HCT116 (cell line): ENCODE measurements at regions not wholly inside any gene's neighbourhood (a gene's known extent, or its start where the extent isn't known, plus 50 kb on each side); places are given as distances from the start of the nearest gene placed in this dataset.
"Not testable (repeated sequence)": the region's sequence is repeated elsewhere in the genome, so short reads cannot be mapped to it uniquely, and the experiment has no call there.

Experiments used
- ATAC-seq: fragments of 200-7000 bp; cut with Tn5 transposase; 2 replicates; pipeline ENCODE4 v1.9.1; 2020; ENCODE audit warnings: mild to moderate bottlenecking, moderate library complexity
- BruUV-seq: library from RNA; stranded (reverse); fragments of 400-500 nt; replicated peaks from 2 replicates; lab custom pipeline; 2021; lab: Mats Ljungman, UMichigan
- CTCF ChIA-PET: fragments of 300-600 bp; sonication (Branson Sonifier 250); formaldehyde crosslinking; loops from one replicate; lab custom pipeline; 2021; ENCODE audit warnings: antibody characterized with exemption; lab: Charles Lee
- POLR2A ChIA-PET: fragments of 300-600, 350-600 bp; sonication (Branson Sonifier 250); formaldehyde crosslinking; loops from one replicate; lab custom pipeline; 2021; ENCODE audit warnings: antibody characterized with exemption; lab: Charles Lee
- RAD21 ChIA-PET, 2 experiments: fragments of 300-600 bp; sonication (Branson Sonifier 250); formaldehyde crosslinking; loops; one replicate each; lab custom pipeline; 2023; ENCODE audit warnings: low total read pairs in 2 of 2; ENCODE audit not compliant: uncharacterized antibody in 2 of 2, unreplicated experiment in 2 of 2, low non-redundant PET in 1 of 2; lab: Charles Lee
- DNase-seq: peaks from one replicate; pipeline ENCODE4 v3.0.0-alpha.2; 2010; ENCODE audit warnings: low read depth, low spot score
- H2AFZ ChIP-seq: fragments of 200-600 bp; shearing (Covaris generic), sonication (generic); 2 replicates; pipeline ENCODE4 v1.6.1; 2017; ENCODE audit warnings: low read depth, mixed run types, mixed read lengths, antibody characterized with exemption, low read length; ENCODE audit not compliant: poor library complexity, severe bottlenecking
- H3K27ac ChIP-seq: 2 replicates; pipeline ENCODE4 v1.5.1; 2012; ENCODE audit warnings: low read depth, low read length
- H3K27me3 ChIP-seq: fragments of 200-600 bp; sonication (generic); 2 replicates; pipeline ENCODE4 v1.6.1; 2016; ENCODE audit warnings: mixed run types, low read length, mixed read lengths; ENCODE audit not compliant: insufficient read depth
- H3K36me3 ChIP-seq, 2 experiments: fragments of 200-500 bp in 1 of 2; fragments of 200-600 bp in 1 of 2; sonication (Bioruptor generic) in 1 of 2; sonication (generic) in 1 of 2; 2 replicates each; pipeline versions ENCODE4 v1.5.1 to v1.6.1; 2014 to 2016; ENCODE audit warnings: low read length in 2 of 2, inconsistent platforms in 1 of 2, mixed read lengths in 1 of 2, mixed run types in 1 of 2; ENCODE audit not compliant: insufficient read depth in 2 of 2, control insufficient read depth in 1 of 2
- H3K4me1 ChIP-seq, 2 experiments: fragments of 200-600 bp in 1 of 2; sonication (generic) in 1 of 2; 2 replicates each; pipeline versions ENCODE4 v1.5.1 to v1.6.1; 2012 to 2017; ENCODE audit warnings: low read length in 2 of 2, inconsistent platforms in 1 of 2, mild to moderate bottlenecking in 1 of 2, mixed read lengths in 1 of 2, mixed run types in 1 of 2, moderate library complexity in 1 of 2; ENCODE audit not compliant: insufficient read depth in 2 of 2, control insufficient read depth in 1 of 2
- H3K4me2 ChIP-seq: fragments of 200-600 bp; sonication (generic); 2 replicates; pipeline ENCODE4 v1.6.1; 2017; ENCODE audit warnings: mixed run types, low read length, mixed read lengths
- H3K4me3 ChIP-seq, 2 experiments: fragments of 200-600 bp in 1 of 2; sonication (generic) in 1 of 2; replicated peaks in 1 of 2; 2 replicates each; pipeline ENCODE4 v1.5.1; 2011 to 2016; ENCODE audit warnings: low read length in 2 of 2, control low read depth in 1 of 2, low read depth in 1 of 2, mild to moderate bottlenecking in 1 of 2, mixed read lengths in 1 of 2, mixed run types in 1 of 2
- H3K79me2 ChIP-seq: fragments of 200-600 bp; sonication (generic); 2 replicates; pipeline ENCODE4 v1.6.1; 2017; ENCODE audit warnings: mild to moderate bottlenecking, mixed run types, low read length, moderate library complexity, mixed read lengths; ENCODE audit not compliant: insufficient read depth
- H3K9ac ChIP-seq: fragments of 200-600 bp; sonication (generic); 2 replicates; pipeline ENCODE4 v1.6.1; 2016; ENCODE audit warnings: low read length, mixed read lengths
- H3K9me2 ChIP-seq: fragments of 200-600 bp; sonication (generic), shearing (Covaris generic); 2 replicates; pipeline ENCODE4 v1.6.1; 2017; ENCODE audit warnings: mixed run types, mild to moderate bottlenecking, moderate library complexity; ENCODE audit not compliant: insufficient read depth
- H3K9me3 ChIP-seq, 2 experiments: fragments of 200-500 bp in 1 of 2; fragments of 200-600 bp in 1 of 2; sonication (Bioruptor generic) in 1 of 2; sonication (generic) in 1 of 2; 2 replicates each; pipeline ENCODE4 v1.6.1; 2014 to 2017; ENCODE audit warnings: low read length in 2 of 2, mixed read lengths in 2 of 2, inconsistent platforms in 1 of 2, low read depth in 1 of 2, mild to moderate bottlenecking in 1 of 2, mixed run types in 1 of 2, moderate library complexity in 1 of 2; ENCODE audit not compliant: control insufficient read depth in 1 of 2, insufficient read depth in 1 of 2
- H4K20me1 ChIP-seq: fragments of 200-600 bp; sonication (generic), shearing (Covaris generic); 2 replicates; pipeline ENCODE4 v1.6.1; 2017; ENCODE audit warnings: mixed run types, mild to moderate bottlenecking, moderate library complexity; ENCODE audit not compliant: insufficient read depth
- EGR1 ChIP-seq: IDR thresholded peaks from 2 replicates; pipeline ENCODE4 v1.6.1; 2012; ENCODE audit warnings: low read depth
- EZH2 ChIP-seq: fragments of 200-600 bp; sonication (generic); IDR thresholded peaks from 2 replicates; pipeline ENCODE4 v1.6.1; 2017; ENCODE audit warnings: antibody characterized with exemption, mixed run types
- JUND ChIP-seq: IDR thresholded peaks from 2 replicates; pipeline ENCODE4 v1.6.1; 2012
- POLR2A ChIP-seq: IDR thresholded peaks from 2 replicates; pipeline ENCODE4 v1.7.0; 2011; ENCODE audit warnings: borderline replicate concordance; ENCODE audit not compliant: insufficient read depth, insufficient read length; ENCODE audit errors: extremely low read depth
- POLR2AphosphoS5 ChIP-seq: IDR thresholded peaks from 2 replicates; pipeline ENCODE4 v1.6.1; 2011; ENCODE audit warnings: mild to moderate bottlenecking, low read depth, low read length, moderate library complexity
- RAD21 ChIP-seq: IDR thresholded peaks from 2 replicates; pipeline ENCODE4 v1.6.1; 2012; ENCODE audit warnings: low read depth, mild to moderate bottlenecking
- REST ChIP-seq: IDR thresholded peaks from 2 replicates; pipeline ENCODE4 v1.6.1; 2012; ENCODE audit warnings: low read depth
- SP1 ChIP-seq: IDR thresholded peaks from 2 replicates; pipeline ENCODE4 v1.6.1; 2012; ENCODE audit warnings: low read depth
- YY1 ChIP-seq: IDR thresholded peaks from 2 replicates; pipeline ENCODE4 v1.6.1; 2011; ENCODE audit warnings: low read length, low read depth, moderate library complexity, mild to moderate bottlenecking; ENCODE audit not compliant: insufficient replicate concordance; ENCODE audit errors: extremely low read depth
- ZBTB33 ChIP-seq: IDR thresholded peaks from 2 replicates; pipeline ENCODE4 v1.6.1; 2011; ENCODE audit warnings: mild to moderate bottlenecking, low read length, moderate library complexity; ENCODE audit not compliant: insufficient replicate concordance; ENCODE audit errors: extremely low read depth
- intact Hi-C: fragments of 100-400 bp; cut with micrococcal nuclease; formaldehyde crosslinking; loops from 2 replicates; pipeline ENCODE4 v1.10.0; 2022

- not testable (repeated sequence) for BruUV-seq
These were observed 112.3 kb upstream of the CRBN start for GRCh38 chr3:3291756-3292283.

GRCh38 chr3:3288255-3288654 lies 108.8 kb upstream of the CRBN start:
- no peak overlapping the region for H3K27ac ChIP-seq
- no TSS peak for BruUV-seq
- no peak for TF ChIP-seq ZBTB33
- no peak for TF ChIP-seq JUND
- TF ChIP-seq POLR2A = no peak
- TF ChIP-seq POLR2AphosphoS5 = no peak
- no peak for TF ChIP-seq YY1
- no peak for TF ChIP-seq RAD21
- TF ChIP-seq EGR1 = no peak
- no peak for TF ChIP-seq REST
- TF ChIP-seq EZH2 = no peak
- TF ChIP-seq SP1 = no peak
- H3K9ac ChIP-seq = no peak overlapping the region
- H3K9me3 ChIP-seq = no peaks in the 10 kb centered on the region
- no peak overlapping the region for H3K4me3 ChIP-seq
- CTCF ChIA-PET = no interaction called here
- H3K27me3 ChIP-seq = no peaks in the 10 kb centered on the region
- intact Hi-C loops = no loop called here
- ATAC-seq (no peak), DNase-seq (no peak)
- no peaks in the 10 kb centered on the region for H3K79me2 ChIP-seq
- no peaks in the 10 kb centered on the region for H4K20me1 ChIP-seq
- no peak overlapping the region for H3K4me2 ChIP-seq
- no peaks in the 10 kb centered on the region for H3K9me2 ChIP-seq
- RAD21 ChIA-PET = no interaction called here
- H3K4me1 ChIP-seq = no peaks in the 10 kb centered on the region
- POLR2A ChIA-PET = no interaction called here
- no peaks in the 10 kb centered on the region for H3K36me3 ChIP-seq
- H2AFZ ChIP-seq = no peak overlapping the region

More at GRCh38 chr3:3291756-3292283, 112.3 kb upstream of the CRBN start:
- H3K9ac ChIP-seq, H3K36me3 ChIP-seq, H3K4me2 ChIP-seq, H2AFZ ChIP-seq, DNase-seq, POLR2A ChIA-PET, H3K27ac ChIP-seq, H3K27me3 ChIP-seq, H4K20me1 ChIP-seq, H3K9me2 ChIP-seq, intact Hi-C loops, ATAC-seq, RAD21 ChIA-PET, CTCF ChIA-PET, H3K4me3 ChIP-seq, H3K79me2 ChIP-seq, H3K4me1 ChIP-seq, H3K9me3 ChIP-seq: not testable (repeated sequence)
